ENCODE measurements at regions not wholly inside any gene's neighbourhood (a gene's known extent, or its start where the extent isn't known, plus 50 kb on each side); places are given as distances from the start of the nearest gene placed in this dataset.
"Not testable (repeated sequence)": the region's sequence is repeated elsewhere in the genome, so short reads cannot be mapped to it uniquely, and the experiment has no call there.

DNA sequence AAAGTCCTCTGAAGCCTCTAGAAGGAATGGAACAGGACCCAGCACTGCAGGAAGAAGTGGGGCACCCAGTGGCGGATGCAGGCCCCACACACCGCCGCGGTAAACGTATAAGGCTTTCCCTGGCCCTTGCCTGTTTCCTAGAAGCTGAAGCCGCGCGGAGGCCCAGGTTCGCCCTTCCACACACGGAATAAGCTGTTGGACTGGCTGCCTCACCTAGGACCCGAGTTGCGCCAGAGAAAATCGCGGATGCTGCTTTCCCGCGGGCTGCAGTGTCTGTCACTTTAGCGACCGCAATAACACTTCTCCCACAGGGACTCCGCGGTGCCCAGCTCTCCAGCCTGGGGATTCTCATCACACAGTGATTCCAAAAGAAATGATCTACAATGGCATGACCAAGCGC, 1736.9 kb downstream of the TP53TG3F start:
- DNase-seq (ENCODE audit: low read depth) = no peak

DNA sequence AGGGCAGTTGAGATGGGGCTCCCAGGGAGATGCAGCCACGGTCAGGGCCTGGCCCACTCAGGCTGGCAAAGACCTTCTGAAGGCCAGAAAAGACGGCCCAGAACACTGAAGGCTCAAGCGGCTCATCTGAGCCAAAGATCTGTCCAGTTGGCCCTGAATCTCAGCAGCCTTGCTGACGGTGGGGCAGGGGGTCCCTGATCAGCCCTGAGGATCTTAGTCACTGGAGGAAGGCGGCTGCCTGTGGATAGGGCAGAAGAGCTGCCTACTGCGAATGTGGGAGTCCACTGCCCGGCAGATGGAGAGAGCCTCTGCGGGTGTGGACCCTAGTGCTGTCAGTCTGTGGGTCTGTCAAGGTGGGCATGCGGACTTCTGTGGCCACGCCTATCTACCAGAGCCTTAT, 1738.2 kb downstream of the TP53TG3F start:
- DNase-seq (ENCODE audit: low read depth) = no peak

DNA sequence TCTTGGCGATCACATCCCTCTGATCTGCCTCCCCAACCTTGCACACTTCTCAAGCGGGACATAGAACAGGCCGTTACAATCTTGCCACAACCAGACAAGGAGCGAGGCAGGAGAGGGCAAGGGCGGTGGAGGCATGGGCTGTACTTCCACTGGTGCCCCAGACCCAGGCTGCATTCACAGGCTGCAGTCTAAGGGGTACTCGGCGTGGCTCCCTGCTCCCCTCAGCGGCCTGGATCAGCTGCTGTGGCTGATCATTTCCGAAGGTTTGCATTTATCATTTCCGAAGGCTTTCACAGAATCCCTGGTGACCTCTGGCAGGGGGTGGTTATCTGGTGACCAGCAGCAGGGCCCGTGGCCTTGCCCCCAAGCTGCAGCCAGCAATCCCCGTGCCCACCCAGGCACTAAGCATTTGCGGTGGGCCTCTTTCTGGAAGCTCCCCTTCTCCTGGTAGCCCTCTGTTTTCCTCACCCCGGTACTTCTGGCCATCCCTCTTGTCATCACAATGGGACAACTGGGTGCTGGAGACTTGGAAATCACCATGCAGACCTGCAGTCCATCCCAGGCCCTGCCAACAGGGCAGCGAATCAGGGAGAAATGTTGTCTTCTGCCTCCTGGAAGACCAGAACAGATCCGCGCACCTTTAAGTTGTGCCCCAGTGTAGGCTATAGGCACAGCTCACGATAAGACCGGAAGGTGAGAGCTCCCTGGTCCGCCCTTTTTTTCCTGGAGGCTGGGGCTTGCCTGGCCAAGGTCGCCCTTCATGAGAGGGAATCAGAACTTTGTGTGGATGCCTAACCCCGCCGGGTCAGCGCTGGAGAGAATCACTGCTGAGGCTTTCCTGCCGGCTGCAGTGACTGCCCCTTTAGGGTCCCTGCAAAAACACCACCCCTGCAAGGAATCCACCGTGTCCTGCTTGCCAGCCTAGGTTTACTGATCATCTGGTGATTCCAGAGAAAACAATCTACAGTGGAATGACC, 1739.1 kb downstream of the TP53TG3F start:
- no peak for DNase-seq (ENCODE audit: low read depth)

DNA sequence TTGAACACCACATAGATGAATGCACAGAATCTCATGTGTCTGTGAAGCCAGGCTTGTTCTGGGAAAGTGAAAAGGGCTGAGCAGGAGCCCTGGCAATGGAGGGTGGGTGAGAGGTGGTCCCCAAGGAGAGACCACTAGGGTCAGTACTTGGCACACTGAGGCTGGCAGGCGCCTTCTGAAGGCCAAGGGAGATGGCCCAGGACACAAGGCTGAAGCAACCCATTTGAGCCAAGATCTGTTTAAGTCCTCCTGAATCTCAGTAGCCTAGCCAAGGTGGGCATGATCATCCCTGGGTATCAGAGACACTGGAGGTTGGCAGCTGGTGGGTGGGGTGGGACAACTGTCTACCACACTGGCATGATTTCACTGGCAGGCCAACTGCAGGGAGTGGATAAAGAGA, 1741.2 kb downstream of the TP53TG3F start:
- DNase-seq (ENCODE audit: low read depth) = no peak

DNA sequence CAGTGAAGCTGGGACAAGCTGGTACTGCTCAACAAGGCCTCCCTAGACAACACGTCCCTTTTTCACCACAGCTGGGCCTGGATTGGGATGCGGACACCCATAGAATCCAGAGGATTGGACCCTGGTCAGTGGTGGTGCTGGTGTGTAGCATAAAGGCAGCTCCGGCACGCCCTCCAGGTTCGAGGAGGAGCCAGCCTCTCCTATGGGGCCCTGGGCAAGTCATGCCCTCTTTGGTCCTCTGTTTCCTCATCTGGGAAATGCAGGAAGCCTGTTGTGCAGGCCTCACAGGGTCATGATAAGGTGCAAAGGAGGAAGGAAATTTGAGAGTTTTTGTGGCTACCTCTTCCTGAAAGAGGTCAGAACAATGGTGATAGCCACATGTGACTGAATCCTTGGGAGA, 1741.7 kb downstream of the TP53TG3F start:
- DNase-seq (ENCODE audit: low read depth) = no peak

DNA sequence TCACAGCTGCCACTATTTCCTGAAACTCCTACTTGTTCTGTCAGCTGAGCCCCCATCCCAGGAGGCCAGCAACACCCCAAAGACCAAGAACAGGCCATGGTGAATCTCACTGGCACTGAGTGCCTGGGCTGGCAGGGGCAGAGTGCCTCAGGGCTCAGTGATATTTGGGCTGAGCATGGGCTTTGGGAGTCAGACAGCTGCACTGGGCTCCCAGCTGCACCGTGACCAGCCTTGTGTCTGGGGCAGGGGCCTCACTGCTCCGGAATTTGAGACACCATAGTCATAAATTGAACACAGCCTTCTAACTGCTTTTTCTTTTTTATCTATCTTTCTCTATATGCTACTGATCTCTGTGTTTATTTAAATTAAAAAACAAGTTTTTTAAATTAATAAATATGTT, 1744.2 kb downstream of the TP53TG3F start:
- no peak for DNase-seq (ENCODE audit: low read depth)

DNA sequence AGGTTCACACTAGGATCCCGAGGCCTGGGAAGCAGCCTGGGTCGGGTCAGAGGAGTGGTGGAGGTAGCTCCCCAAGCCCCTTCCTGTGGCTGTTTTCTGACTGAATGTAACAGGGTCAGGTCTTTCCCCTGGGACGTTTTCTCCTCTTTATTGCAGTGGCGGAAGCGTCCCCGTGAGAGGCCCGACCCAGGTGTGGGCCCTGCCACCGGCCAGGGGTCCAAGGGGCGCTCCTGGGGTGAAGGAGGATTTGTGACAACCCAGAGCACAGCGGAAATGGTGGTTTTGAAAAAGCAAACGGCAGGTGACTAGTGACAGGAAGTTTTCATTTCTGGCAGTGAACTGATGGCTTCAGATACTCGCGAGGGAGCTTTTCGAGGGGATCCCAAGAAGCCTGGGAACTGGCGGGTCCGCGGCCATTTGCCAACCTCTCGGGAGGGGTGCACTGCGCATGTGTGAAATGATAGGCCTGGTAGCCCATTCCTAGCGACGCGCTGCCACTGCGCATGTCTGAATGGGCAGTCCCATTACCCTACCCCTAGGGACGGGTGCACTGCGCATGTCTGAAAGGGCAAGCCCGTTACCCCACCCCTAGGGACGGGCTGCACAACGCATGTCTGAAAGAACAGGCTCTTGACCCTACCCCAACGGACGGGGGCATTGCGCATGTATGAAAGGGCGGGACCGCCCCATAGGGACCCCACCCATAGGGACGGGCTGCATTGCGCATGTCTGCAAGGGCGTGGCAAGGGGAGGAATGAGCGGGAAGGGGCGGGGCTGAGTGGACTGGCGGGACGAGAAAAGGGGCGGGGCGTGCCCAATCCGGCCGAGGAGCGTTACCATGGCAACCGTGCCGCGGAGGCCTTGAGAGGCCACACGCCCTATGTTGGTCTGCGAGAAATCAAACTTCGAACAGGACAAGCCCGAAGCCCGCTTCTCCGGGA, 1747.9 kb downstream of the TP53TG3F start:
- DNase-seq (ENCODE audit: low read depth) = no peak

DNA sequence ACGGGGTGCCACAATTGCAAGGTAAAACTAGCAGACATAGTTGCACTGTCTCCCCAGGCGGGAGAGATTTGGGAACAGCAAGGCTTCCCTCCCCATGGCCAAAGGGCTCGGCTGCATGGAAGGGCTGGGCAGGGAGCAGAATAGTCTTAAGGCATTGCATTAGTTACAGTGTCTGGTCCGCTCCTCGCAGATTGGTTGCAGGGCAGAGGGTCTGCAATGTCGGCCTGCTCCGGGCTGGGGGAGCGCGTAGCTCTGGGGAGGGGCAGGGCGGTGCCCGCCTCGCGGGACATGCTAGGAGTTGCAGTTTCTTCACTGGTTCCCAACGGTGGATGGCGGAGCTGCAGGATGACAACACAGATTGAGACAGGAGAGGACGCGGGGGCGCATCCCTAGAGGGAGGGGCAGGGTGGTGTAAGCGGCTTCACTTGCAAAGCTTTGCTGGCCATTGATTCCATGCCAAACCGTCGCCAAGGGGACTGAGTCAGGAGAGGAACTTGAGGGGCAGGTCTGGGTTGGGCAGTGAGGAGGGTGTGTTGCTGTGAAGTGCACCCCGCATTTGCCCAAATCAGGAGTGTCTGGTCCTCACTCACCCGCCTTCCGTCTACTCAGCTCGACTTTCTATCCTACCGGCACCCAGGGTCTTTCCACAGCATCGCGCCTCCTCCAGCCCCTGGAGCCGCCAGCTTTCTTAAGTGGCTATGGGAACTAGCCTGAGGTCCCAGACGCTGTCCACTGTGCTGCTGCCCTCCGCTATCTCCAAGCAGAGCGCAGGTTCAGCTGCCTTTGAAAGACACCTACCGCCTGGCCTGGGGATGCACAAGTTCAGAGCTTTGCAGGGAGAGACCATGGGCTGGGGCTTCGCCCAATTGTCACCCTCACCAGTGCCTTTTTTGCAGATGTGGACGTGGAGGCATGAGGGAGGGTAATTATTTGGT, 1748.9 kb downstream of the TP53TG3F start:
- DNase-seq (ENCODE audit: low read depth) = no peak

DNA sequence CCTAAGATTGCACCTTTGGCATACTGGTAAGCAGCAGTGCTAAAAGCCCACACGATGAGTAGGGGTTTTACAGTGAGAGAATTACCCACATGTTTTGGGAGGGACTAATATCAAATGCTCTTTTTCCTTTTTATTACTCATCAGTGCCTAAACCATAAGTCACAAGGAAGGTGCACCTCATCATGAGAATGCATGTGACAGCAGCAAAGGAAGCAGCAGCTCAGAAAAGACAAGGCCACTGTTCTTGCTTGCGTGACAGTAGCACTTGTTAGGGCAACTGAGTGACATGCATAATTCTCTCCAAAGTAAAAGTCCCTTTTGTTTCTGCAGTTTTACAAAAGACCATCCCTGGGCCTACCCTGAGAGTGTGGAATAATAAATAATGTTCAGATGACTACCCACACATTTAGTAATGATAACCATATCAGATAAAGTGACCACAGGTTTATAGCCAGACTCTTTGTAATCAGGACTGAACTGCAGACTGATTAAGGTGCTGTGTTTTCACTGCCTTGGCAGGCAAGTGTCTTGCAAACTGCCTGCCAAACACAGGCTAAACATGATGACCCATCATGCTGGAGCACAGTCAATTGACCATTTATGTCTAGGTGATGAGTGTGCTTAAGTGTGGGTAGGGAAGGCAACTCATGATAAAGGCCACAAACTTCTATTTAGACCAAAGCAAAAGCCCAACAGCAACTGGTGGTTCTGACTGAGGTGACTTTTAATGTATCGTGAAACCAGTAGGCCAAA, 1751.4 kb downstream of the TP53TG3F start:
- DNase-seq (ENCODE audit: low read depth) = no peak

DNA sequence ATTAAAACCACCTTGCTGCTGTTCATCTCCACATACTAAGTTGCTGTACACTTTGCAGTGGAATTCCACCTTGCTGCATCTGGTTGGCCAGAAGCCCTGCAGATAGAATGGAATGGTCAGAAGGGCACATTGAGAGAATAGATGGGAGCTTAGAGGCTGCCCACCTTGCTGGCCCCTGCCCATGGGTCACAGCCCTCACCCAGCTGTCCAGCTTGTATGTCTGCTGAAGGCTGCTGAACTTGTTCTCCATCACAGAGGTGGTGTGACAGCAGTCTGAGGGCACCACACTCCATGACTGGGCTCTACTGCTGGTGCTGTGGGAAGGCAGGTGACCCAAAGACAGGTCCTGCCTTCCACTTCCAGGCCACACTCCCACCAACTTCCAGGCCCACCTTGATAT, 1755.4 kb downstream of the TP53TG3F start:
- DNase-seq (ENCODE audit: low read depth) = no peak

DNA sequence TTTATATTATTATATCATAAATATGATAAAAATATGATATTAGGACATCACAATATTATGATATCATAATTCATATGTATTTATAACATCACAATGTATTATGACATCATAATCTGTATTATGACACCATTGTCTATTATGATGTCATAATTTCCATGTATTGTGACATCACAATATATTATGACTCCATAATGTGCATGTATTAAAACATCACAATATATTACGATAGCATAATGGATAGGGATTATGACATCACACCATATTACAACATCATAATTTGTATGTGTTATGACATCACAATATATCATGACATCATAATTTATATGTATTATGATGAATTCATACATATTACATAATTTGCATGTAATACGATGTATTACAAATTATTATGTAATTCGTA, 1755.9 kb downstream of the TP53TG3F start:
- DNase-seq (ENCODE audit: low read depth) = no peak

DNA sequence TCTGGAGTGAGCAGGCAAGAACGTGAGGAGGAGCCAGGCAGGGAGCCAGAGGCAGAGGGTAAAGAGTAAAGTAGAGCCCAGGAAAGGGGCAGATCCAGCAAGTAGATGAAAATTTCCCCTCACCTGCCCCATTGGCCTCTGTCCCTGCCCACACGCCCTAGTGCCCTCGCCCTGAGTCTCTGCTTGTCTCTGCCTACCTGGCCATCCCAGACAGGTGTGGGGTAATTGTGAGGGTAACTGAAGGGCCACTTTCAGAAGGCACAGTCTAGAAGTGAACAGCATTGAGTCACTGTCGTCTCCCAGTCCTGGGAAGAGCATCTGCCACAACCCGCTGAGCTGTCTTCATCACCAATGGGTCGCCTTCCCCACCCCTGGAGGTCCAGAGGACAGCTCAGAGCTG, 1756.8 kb downstream of the TP53TG3F start:
- not testable (repeated sequence) for DNase-seq (ENCODE audit: low read depth)

DNA sequence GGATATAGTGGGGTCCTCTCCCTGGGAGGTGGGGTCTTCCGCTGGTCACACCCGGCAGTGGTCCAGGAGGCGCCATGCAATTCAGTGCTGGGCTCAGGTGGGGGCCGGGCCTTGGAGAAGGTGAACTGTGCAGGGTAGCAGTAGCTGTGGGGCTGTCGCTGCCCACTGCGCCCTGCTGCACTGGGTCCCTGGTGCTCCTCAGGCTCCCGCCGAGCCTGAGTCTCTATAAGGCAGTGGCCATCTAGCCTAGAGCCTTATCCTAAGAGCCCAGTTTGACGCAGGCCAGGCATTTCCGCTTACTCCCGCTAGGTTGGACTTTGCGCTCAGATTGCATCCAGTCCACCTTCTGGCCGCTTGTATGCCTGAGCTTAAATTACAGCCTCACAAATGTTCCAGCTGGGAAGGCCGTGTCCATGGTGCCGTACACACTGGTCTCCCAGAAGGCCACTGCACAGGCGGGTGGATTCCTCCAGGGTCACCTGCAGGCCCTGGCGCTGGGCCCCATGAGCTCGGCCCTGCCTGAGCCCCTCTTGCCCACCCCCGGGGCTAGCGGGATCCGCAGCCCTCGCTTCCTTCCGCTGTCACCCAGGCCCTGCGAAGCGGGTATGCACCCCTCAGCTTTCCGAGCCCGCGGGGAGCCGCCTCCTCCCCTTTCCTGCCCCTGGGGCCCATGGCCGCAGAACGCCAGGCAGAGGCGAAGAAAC, 1762.2 kb downstream of the TP53TG3F start:
- DNase-seq (ENCODE audit: low read depth) = no peak

DNA sequence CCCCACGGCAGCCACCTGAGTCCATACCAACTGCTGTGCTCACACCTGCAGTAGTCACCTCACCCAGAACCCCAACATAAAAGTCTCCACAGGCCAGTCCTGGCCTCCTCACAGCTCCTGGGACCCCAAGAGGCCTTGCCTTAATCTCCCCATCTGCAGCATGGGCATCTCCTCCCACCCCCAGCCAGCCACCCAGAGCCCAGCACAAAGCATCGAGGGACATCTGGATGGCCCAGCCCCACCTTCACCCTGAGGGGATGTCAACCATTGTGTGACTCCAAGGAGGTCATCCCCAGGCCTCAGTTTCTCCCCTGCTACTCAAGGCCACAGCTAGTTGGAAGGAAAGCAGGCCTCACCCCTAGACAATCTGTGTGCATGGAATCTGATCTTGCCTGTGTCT, 1775.3 kb downstream of the TP53TG3F start:
- no peak for DNase-seq (ENCODE audit: low read depth)

DNA sequence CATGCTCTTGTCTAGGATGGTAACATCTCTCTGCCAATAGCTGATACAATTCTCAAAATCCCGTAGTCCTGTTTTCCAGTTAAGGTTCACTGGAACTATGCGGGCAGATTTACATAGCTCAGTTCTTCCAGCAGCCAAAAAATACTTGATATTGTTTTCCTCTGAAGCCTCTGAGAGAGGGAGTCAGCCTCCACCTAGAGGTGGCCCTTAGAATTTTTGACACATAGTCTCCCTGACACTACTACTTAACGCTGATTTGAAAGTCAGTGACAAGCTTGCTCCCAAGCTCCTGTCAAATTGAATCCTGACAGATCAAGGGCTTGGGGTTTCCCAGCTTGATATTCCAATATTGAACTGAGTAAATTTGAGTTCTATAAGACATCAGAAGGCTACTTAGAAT, 1780.1 kb downstream of the TP53TG3F start:
- DNase-seq (ENCODE audit: low read depth) = no peak

DNA sequence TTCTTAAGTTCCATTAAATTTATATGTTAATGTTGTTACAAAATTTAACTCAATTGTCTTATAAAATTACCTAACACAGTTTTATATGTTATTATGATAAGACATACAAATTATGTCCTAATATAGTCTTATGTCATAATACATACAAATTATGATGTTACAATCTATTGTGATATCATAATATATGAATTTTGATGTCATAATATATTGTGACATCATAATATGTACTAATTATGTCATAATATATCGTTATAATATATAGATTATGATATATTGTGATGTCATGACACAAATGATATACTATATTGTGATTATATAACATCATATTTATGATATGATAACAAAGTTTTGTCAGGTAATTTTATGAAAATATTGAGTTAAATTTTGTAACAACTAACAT, 1789.6 kb downstream of the TP53TG3F start:
- no peak for DNase-seq (ENCODE audit: low read depth)

DNA sequence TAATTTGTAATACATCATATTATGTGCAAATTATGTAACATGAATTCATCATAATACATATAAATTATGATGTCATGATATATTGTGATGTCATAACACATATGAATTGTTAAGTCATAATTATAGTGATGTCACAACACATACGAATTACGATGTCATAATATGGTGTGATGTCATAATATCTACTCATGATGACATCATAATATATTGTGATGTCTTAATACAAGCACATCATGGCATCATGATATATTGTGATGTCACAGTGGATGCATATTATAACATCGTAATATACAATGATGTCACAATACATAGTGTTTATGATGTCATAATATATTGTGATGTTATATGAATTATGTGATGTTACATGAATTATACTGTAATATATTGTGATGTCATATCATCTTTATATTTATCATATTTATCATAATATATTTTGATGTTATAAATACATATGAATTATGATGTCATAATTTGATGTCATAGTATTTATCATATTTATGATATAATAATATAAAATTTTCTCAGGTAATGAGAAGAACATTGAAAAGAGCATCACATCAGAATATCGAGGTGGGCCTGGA, 1793.0 kb downstream of the TP53TG3F start:
- no peak for DNase-seq (ENCODE audit: low read depth)

DNA sequence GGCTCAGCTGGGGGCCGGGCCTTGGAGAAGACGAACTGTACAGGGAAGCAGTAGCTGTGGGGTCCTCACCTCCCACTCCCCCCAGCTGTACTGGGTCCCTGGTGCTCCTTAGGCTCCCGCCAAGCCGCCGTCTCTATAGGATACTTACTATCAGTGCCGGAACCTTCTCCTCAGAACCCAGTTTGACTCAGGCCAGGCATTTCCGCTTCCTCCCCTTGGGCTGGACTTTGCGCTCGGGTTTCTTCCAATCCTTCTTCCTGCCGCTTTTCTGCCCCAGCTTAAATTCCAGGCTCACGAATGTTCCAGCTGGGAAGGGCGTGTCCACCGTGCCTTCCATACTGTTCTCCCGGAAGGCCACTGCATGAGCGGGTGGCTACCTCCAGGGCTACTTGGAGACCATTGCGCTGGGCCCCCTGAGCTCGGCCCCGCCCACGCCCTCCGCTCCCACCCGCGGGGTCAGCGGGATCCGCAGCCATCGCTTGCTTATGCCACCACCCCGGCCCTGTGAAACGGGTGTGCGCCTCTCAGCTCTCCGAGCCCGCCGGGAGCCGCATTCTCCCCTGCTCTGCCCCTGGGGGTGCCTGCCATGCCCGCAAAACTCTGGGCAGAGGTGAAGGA, 1795.9 kb downstream of the TP53TG3F start:
- DNase-seq (ENCODE audit: low read depth) = no peak

DNA sequence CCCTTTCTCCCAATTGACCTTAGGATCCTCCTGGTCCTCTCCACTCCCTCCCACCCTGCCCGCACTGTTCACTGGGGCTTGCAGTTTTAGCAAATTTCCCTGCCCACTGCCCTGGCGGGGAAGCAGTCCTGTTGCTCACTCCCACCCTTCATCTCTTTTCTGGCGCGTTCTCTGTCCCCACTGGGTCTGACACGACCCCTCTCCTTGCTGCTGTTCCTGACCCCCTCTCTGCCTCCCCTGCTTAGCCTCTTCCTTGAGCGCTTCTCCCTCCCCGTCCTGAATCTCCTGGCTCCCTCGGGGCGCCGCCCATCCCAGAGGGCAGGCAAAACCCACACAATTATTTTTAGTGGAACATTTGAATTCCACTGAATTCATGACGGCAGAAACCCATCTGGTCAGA, 1796.4 kb downstream of the TP53TG3F start:
- DNase-seq (ENCODE audit: low read depth) = no peak

DNA sequence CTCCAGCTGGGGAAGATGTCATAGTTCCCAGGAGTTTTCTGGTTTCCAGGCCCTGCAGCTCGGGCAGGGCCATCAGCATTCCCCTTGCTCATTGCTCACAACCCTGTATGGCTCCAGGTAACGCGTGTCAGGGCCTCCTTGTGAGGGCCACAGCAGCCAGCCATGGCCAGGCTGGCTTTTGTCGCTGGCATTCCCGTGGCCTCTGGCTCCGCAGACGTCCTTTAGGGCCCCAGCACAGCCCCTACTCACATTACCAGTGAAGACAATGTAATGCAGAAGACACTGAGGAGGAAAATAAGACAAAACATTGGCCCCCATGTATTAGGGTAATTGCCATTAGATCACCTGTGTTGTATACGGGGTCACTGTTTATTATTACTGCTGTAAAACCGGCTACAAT, 1799.0 kb downstream of the TP53TG3F start:
- no peak for DNase-seq (ENCODE audit: low read depth)
